GM12891 (cell line): ENCODE measurements at regions not wholly inside any gene's neighbourhood (a gene's known extent, or its start where the extent isn't known, plus 50 kb on each side); places are given as distances from the start of the nearest gene placed in this dataset.

Experiments used
- POLR2A ChIP-seq: IDR thresholded peaks from 2 replicates; pipeline ENCODE4 v1.6.1; 2011; ENCODE audit warnings: low read depth, low read length, control low read depth
- POLR2AphosphoS5 ChIP-seq: IDR thresholded peaks from 2 replicates; pipeline ENCODE4 v1.6.1; 2011; ENCODE audit warnings: low read depth, low read length, control low read depth
- SPI1 ChIP-seq: IDR thresholded peaks from 2 replicates; pipeline ENCODE4 v1.6.1; 2011; ENCODE audit warnings: low read depth, low read length, control low read depth
- TAF1 ChIP-seq: IDR thresholded peaks from 2 replicates; pipeline ENCODE4 v1.6.1; 2011; ENCODE audit warnings: low read depth, low read length, control low read depth

DNA sequence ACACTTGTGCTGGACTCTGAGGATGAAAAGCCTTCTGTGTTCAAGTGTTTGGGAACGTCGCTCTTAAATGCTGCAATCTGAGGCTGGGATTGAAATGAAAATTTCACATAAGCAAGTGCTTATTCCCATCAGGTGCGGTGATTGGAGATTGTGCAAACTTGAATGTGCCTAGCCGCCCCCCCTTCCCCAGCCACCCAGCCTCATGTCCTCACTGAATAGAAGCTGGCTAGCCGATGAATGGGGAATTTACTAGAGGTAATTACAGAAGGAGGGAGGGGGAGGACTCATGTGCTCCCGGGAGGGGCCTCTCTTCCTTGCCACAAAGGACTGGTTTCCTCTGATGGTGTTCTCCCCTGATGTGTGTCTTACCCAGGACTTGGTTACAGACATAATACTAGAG is 544.8 kb upstream of the EEF2KMT start:
- TF ChIP-seq POLR2AphosphoS5 (no peak), TAF1 (no peak), POLR2A (no peak), SPI1 (no peak)
